Activated CD4-positive, alpha-beta T cell treated with anti-CD3 and anti-CD28 coated beads, Interleukin-2, amount 50 U/mL, for 16 hours (primary cell): ENCODE measurements at regions not wholly inside any gene's neighbourhood (a gene's known extent, or its start where the extent isn't known, plus 50 kb on each side); places are given as distances from the start of the nearest gene placed in this dataset.

Experiments
- DNase-seq: peaks from one replicate; pipeline ENCODE4 v3.0.0-alpha.2; 2020

DNA sequence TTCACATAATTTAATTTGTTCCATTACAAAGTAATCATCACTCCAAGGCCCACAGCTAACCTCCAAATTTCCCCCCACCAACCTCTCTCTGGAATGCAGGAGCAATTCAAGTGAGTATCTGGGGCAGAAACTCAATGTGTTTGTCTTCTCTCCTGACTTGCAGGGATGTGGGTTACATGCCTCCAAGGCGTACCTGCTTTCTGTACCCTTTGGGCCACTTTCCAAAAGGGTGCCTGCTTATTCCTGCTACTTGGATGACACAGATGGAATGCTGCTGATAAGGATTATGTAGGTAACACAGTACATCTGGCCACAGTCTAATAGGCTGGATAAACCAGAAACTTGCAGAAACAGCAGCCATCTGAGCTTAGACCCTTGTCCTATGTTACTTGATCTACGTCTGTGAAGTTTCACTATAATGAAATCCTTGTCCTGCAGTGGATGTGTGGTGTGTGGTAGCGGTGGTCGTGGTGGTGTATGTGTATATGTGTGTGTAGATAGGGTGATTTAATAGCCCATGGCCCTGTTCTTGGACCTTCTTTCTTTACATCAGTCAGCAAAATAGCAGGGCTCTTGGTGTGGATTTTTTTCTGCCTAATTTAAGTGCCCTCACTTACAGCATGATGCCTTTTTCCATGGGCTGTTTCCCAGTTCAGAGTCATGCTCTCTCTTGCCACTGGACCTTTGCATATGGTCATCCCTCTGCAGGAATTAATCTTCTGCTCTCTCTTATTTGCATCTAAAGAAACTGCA, 175.9 kb downstream of the ZDHHC21 start:
- DNase-seq, result no peak

DNA sequence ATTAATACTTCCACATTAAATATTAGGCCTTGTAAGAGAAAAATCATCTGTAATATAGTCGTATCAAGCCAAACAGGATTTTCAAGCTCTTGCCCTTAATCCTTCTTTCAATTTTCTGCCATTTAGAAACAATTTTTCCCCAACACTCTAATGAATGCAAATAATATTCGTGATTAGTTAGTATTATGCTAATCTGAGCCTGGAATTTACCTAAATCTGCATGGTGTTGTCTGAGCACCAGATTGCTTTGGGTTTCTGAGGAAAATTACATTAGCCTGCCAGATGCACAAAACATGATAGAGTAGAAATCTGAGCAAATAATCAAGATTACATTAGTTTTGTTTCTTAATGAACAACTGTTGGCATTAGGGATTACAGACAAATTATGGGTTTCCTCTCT, 176.6 kb downstream of the ZDHHC21 start:
- no peak for DNase-seq

DNA sequence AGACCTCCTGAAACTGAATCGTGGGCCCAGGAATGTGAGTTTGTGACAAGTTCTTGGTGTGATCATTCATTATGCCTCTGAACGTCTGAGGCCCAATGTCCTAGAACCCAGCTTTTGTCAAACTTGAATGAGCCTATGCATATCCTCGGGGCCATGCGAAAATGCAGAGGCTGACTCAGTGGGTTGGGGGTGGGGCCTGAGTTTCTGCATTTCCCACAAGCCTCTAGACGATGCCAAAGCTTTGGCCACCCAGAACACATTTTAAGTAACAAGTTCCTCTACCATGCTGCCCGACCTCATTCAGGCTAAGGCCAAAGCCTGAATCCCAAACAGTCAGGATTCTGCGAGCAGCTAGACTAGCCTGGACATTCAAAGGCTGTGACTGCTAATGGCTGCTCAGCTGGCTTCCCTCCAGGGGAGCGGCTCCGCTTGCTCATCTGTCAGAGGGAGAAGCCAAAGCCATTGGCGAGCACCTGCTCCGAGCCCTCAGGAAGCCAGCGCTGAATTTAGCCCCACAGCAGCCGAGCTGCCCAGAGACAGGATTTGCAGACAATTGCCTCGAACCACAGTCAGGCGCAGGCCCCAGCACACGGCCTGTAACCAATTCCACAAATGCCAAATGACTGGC, 177.5 kb downstream of the ZDHHC21 start:
- no peak for DNase-seq

DNA sequence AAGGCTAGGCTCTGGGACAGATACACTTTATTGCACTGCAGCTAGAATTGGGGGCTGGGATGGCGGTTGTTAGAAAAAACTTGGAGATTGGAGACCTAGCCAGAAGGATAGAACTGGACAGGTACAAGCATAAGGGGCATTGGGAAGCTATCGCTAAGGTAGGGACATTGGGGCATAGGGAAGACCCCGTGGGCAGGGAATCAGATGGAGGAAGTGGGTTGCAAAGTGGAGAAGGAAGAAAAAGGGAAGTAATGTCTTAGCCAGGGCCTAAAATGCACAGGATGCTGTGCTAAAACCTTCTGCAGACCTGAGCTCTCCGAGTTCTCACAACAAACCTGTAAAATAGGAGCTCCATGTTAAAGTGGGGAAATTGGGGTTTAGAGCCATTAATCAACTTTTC, 178.2 kb downstream of the ZDHHC21 start:
- DNase-seq, result no peak

DNA sequence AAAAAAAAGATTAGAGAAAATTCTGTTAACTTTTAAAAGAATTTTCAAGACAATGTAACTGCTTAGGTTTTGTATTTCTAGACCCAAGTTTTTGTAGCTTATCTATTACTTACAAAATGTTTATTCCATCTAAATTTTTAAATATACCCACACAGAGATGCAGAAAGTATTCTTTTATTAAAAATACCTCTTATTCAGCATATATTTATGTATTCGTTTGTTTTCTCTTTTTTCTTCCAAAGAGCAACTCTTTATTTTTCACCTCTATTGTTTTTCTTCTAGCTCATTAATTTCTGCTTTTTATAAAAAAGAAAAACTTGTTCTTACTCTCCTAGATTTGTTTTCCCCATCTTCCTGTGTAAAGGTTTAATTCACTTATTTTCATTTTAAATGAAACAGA, 180.3 kb downstream of the ZDHHC21 start:
- DNase-seq, result no peak

DNA sequence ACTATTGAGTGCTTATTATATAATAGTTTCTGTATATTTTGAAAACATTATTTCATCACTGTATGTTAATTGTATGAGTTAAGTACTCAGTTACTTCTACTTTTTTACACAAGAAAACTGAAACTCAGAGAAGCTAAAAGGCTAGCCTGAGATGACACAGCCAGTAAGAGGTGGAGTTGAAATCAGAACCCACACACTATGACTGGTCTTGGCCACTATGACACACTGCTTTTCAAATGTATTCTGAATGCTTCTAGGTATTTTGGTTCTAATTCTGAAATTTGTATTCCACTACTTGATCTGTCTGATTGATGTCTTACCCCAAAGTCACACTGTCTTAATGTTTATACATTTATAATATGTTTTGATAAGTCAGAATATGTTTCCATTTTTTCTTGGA, 181.8 kb downstream of the ZDHHC21 start:
- DNase-seq, result peak; percentile 37

DNA sequence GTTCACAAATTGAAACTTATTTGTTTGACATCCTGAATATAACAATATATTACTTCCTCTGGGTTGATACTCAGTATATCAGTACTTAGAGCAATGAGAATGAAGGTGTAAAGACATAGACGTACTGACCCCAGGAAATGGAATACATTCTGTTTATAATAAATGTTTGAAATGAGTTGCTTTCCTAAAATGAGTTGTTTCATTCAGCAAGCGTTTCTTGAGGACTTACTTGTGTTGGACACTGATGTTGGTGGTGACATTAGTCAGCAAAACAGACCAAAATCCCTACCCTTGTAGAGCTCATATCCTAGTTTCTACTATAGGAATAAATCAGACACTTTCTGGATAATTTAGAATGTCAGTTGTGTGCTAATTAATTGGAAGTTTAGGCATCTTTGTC, 184.3 kb downstream of the ZDHHC21 start:
- no peak for DNase-seq

DNA sequence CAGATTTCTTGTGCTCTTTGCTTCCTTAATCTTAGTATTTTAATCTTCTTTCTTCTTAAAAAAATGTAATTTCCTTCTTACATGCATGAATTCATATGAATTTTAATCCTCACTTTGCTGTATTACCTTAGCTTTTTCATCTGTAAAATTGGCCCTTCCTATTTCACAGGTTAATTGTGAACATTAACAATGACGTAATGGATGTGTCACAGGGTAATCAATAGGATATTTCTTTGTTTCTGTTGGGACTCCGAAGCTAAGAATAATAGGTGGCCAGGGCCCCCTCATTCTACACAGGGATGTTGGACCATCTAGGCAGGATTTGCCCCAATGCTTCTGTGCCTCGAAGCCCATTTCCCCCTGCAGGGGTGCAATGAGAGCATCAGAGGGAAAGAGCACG, 187.4 kb upstream of the NFIB start:
- no peak for DNase-seq

DNA sequence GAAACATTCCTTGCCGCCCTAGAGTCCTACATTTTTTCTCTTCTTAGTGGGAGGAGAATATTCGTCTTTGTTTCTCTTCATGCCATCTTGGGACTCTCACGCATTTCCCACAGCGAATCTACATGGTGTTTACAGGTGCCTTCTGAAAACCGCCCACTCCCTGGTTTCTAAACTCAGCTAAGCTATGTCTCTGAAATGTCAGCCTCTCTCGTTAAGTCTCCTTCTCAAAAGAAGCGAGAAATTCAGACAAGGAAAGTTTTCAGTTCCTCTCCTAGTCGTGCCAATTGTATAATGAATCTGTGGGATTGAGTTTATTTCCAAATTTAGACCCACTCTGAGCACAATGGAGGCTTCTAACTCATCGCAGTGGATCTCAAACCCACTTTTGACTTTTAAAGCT, 186.8 kb upstream of the NFIB start:
- no peak for DNase-seq

DNA sequence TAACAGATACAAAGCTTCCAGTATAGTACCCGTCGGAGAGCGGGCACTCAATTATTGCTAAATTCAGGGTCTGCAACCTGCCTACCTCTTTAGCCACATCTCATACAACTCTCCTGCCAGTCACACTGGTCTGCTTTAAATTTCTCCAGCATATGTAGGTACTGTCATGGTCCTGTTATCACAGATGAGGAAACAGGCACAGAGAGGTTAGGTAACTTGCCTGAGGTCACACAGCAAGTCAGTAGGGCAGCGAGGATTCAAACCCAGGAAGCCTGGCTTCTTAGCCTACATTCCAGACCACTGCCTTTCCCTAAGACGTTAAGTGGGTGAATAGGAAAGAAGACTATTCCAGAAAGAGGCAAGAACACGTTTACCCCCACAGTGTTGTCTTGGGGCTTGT, 186.0 kb upstream of the NFIB start:
- DNase-seq, result no peak

DNA sequence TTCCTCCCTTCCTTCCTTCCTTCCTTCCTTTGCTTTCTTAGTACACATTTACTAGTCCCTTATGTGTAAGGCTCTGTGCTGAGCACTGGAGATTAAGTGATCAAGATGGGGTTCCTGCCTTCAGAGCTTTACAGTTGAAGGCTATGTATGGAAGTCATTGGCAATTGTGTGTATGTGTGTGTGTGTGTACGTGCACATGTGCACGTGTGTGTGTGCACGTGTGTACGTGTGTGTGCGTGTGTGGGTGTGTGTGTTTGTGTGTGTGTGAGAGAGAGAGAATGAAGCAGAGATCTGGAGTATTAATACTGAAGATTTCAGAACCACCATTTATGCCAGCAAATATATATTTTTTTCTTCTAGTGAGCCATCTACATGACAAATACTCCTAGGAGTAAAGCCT, 184.9 kb upstream of the NFIB start:
- no peak for DNase-seq

DNA sequence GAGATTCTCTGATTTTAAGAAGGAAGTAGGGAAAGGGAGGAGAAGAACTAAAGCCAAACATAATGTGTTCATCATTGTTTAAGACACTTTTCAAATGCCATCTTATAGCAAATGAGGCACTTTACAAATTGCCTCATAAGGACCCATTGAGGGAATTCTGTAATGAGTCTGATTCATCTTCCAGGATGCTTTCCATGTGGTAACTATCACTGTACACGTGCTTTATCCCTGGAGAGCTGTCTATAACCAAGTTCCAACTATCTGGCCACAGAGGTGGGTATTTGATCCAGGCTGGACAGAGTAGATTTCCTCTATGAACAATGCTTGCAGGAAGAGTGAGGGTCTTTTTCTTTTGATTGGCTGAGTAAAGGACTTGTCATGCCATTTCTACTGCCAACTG, 183.5 kb upstream of the NFIB start:
- DNase-seq, result no peak

DNA sequence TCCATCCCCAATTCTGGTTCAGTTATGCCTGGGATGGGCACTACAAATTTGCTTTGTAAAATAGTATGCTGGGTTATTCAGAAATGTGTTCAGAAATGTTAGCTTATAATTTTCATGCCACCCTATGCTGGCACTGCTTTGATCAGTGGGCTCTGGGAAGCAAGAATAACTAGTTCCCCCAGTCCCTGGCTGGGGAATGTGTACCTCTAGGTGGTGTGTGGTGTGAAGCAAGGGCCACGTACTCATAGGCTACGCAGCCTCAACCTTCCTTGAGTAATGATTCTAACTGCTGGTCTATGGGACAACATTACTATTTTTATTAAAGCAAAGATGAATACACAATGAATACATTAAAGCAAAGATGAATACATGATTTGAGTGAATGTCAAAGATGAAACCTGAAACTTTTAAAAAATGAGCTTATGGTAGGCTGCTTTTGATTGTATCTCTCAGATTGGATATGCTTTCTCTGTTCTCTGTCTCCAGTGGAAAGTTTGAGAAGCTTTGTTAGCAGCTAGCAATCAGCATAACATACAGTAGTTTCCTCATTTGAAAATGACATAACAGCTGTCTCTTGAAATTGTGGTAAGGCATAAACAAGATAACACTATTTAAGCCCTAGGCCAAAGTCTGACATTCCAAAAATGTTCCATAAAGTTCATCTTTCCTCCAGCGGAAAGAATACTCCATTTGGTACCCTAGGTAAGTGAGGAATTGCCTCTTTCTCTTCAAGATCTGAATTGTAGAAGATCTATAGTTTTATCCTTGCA, 174.7 kb upstream of the NFIB start:
- no peak for DNase-seq

DNA sequence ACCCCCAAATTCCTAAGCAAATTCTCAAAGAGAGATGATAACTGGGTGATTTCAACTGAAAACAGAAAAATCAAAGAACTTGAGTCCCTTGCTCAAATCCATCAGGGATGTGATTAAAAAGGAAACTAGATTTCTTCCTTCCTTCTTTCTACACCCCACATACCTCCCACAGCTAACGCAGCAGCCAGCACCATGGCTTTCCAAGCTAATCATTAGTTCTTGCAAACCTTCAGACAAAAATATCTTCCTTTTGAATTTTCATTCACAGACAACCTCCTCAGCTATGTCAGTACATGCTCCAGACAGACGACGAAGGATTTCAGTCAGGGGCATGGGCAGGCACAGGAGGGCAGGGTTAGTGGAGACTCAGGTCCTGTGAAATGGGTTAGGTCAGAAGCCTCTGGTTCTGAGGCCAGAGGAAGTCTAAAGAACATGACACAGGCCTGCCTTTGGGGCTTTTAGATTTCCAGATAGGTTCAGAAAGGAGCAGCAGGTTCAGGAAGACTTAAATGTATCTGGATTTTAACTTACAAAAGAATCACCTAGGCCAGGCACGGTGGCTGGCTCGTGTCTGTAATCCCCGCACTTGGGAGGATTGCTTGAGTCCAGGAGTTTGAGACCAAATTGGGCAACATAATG, 173.7 kb upstream of the NFIB start:
- DNase-seq, result no peak

DNA sequence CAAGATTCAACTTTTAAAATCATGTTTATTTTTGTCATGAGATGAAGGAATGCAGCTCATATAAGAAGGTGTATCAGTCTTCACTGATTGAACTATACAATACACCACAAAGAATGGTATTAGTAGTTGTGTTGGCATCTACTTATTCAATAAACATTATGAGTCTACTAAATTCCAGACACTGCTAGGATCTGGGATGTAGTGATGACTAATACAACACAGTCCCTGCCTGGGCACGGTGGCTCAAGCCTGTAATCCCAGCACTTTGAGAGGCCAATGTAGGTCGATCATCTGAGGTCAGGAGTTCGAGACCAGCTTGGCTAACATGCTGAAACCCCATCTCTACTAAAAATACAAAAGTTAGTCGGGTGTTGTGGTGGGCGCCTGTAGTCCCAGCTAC, 171.4 kb upstream of the NFIB start:
- no peak for DNase-seq

DNA sequence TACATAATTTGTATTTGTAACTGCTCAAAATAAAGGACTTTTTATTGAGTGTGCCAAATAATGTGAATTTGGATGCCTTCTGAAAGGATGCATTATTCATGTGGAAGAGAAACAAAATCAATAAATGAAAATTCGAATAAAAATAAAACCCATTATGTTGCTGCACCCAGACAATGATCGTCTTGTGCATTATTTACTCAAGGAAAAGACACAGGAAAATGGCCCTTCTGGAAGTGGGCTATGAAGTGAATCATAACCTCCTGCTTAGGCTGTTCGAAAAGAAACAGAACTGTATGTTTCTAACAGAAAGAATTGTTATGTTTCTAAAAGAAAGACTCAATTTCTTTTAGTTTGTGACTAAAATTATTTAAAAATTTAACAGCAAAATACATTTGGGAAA, 168.9 kb upstream of the NFIB start:
- DNase-seq, result no peak

DNA sequence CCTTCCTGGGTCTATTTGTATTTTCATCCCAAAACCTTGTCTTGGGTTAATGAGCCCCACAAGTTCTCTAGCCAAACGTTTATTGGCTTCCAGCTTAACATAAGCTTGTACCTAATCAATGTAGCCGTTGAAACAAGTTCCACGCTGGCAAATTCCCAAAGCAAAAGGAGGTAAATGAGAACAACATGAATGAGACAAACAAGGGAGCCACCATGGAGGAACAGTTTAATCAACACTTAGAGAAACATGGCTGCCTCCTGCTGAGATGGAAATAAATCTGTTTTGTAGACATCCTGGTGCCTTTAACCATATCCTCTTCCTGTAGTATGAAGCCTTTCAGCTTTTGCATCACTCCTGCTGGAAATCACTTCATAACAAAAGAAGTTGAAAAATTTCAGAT, 166.6 kb upstream of the NFIB start:
- no peak for DNase-seq

DNA sequence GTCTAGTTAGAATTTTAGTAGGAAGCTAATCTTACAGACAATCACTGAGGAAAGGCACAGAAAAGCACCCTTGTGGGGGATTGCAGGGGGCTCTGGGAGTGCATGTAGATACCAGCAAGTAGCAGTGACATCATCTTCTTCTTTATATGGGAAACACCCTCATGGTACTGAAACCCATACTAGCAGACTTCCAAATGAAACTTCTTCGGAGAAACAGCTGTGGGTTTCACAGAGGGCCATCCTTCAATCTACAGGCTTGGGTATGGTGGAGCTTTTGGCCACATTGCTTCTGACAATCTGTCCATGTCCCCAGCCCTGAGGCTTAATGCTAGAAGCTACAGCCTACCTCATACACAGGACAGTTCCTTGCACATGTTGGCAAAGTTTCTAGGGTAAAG, 165.2 kb upstream of the NFIB start:
- no peak for DNase-seq

DNA sequence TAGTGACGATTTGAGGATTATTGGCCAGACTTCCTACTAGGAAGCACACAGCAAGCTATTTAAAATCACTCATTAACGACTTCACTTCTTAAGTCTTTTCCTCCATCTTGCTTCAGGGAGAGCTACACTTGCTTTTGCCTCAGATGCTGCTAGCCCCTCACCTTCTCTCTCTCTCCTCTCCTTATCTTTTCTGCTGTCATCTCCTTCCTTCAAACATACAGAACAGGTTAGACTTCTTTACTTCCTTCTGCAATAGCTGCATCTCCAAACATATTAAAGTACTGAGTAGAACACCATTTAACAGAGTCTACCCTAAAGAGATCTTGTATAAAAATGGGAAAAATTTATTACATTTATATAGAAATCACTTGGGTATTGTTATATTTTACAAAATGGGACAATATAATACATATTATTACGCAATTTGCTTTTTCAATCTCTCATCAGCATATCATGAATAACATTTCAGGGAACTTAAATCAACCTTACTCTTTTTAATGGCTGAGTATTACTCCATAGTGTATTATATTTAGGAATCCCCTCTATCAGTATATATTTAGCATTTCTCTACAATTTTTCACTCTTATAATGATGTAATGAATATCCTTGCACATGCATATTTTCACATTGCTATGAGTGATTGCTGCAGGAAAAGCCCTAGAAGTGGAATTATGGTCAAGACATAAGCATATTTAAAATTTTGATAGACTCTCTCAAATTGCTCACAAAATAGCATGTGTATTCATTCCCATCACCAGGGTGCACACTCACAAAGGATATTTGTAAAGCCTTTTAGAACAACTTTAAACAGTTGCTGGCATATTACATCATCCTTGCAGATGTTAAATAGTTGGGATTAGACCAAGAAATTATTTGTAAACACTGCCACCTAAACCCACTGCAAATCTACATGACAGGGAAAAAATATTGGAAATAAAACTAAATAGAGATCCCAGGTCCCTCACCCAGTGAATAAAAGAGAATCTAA, 164.5 kb upstream of the NFIB start:
- no peak for DNase-seq

DNA sequence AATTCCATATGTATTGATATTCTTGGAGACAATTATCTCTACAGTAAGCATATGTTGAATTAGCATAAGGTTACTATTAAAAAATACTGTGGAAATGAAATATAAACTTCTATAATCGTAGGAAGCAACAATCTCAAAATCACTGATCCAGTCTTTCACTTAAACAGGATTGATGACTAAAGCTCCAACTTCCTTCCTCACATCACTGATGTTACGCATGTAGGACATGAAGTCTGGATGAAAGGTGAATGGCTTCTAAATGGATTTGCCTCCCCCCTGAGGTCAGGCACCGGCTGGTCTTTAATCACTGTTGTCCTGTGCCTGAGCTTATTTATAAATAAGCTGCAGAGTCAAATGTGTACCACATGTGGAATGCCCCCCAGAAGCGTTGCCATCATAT, 157.1 kb upstream of the NFIB start:
- no peak for DNase-seq

DNA sequence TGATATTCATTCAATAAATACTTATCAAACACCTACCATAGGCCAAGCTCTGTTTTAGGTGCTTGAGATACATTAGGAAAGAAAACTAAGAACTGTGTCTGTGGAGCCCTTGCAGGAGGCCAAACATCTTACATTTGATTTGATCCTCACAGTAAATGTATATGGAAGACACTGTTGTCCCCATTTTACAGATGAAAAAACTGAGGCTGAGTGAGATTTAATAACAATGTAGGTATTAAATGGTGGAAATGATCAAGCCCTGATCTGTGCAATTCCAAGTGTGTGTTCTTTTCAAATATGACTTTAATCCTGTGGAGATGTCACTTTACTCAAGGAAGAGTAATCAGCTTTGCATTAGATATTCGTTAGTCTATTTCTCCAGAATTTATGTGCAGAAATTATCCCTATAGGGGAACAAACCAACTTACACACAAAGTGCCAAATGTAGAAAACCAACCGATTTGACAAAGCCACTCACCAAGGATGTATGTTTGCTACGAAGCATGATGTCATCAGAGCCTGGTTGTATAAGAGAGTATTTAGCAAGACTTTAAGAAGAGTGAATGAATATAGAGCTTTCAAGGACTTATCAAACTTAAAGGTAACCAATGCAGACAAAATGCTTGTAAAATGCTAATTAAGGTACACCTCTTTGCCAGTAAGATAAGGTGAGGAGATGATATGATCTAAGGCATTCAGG, 153.9 kb upstream of the NFIB start:
- no peak for DNase-seq

DNA sequence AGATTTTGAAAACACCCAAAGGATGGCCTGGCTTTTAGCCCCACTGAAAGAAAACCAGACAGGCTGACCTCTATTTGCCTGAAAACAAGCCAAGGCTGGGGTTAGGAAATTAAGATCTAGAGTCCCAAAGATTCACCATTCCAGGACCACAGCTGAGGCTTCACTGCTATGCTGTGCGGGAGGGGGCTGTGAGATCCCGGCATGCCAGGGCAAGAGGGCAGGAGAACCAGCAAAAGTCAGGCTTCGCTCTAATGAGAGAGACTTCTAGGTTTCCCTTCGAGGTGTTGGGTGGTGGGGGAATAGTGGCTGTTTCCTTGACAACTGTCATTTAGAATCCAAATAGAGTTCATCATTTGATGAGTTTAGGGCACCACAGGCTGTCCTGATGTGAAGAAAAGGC, 152.9 kb upstream of the NFIB start:
- DNase-seq, result no peak
